Ishikawa (cell line): ENCODE measurements at regions not wholly inside any gene's neighbourhood (a gene's known extent, or its start where the extent isn't known, plus 50 kb on each side); places are given as distances from the start of the nearest gene placed in this dataset.

Experiments used
- CEBPB ChIP-seq: IDR thresholded peaks from 2 replicates; pipeline ENCODE4 v1.6.1; 2012
- CREB1 ChIP-seq: IDR thresholded peaks from 2 replicates; pipeline ENCODE4 v1.6.1; 2012; ENCODE audit warnings: low read depth
- EGR1 ChIP-seq: IDR thresholded peaks from 2 replicates; pipeline ENCODE4 v1.6.1; 2012
- EP300 ChIP-seq: IDR thresholded peaks from 2 replicates; pipeline ENCODE4 v1.6.1; 2012; ENCODE audit warnings: borderline replicate concordance
- FOXM1 ChIP-seq: IDR thresholded peaks from 2 replicates; pipeline ENCODE4 v1.6.1; 2012; ENCODE audit warnings: low read depth, borderline replicate concordance
- NFIC ChIP-seq: IDR thresholded peaks from 2 replicates; pipeline ENCODE4 v1.6.1; 2012
- RAD21 ChIP-seq: IDR thresholded peaks from 2 replicates; pipeline ENCODE4 v1.6.1; 2012; ENCODE audit warnings: low read depth
- TAF1 ChIP-seq: IDR thresholded peaks from 2 replicates; pipeline ENCODE4 v1.6.1; 2012; ENCODE audit warnings: low read depth, mild to moderate bottlenecking
- TCF12 ChIP-seq: IDR thresholded peaks from 2 replicates; pipeline ENCODE4 v1.6.1; 2012; ENCODE audit warnings: low read depth
- TEAD4 ChIP-seq: IDR thresholded peaks from 2 replicates; pipeline ENCODE4 v1.6.1; 2012
- YY1 ChIP-seq: IDR thresholded peaks from 2 replicates; pipeline ENCODE4 v1.6.1; 2012; ENCODE audit warnings: low read depth
- ZBTB7A ChIP-seq: IDR thresholded peaks from 2 replicates; pipeline ENCODE4 v1.6.1; 2012; ENCODE audit warnings: low read depth
- TF ChIP-seq, protein P1 (sequence below): IDR thresholded peaks from 2 replicates; pipeline ENCODE4 v1.6.1; 2012
- TF ChIP-seq, protein P2 (sequence below): IDR thresholded peaks from 2 replicates; pipeline ENCODE4 v1.6.1; 2012; ENCODE audit warnings: low read depth, mild to moderate bottlenecking
- TF ChIP-seq, protein P3 (sequence below): IDR thresholded peaks from 2 replicates; pipeline ENCODE4 v1.6.1; 2012

DNA sequence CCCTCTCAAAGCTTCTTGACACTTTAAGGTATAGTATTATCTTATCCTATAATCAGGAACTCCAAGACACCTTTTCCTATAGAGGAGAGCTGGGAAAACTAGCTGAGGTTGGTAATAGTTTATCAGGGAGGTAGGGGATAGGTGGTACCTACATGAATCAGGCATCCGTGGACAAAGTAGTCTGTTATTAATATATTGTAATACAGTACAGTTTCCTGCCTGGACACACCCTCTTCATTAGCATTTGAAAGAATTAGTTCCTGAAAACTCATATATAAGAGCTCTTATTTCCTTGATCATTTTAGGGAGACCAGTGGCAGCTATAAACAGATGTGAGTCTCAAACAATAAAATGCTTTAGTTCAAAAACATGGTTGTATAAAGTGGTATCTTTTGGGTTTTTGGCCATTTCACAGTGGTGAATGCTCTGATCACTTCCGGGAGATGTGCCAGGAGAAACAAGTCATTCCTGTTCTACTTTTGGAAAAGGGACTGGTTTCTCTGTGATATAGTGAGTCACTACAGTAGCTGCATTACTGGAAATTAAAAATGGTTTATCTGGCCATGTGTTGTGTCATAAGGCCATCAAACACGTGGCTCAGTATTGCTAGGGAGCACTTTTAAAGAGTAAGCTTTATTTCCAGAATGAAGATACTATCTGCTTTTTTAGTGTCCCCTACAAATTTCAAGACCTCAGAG is 98.1 kb downstream of the KLRB1 start:
- TF ChIP-seq RAD21: no peak
- TF ChIP-seq EGR1: no peak
- TF ChIP-seq NFIC: 0 out of 2 replicates have a peak, but pooled peaks have one; percentile 17
- no peak for TF ChIP-seq EP300
- TF ChIP-seq, protein P1, sequence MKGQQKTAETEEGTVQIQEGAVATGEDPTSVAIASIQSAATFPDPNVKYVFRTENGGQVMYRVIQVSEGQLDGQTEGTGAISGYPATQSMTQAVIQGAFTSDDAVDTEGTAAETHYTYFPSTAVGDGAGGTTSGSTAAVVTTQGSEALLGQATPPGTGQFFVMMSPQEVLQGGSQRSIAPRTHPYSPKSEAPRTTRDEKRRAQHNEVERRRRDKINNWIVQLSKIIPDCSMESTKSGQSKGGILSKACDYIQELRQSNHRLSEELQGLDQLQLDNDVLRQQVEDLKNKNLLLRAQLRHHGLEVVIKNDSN: no peak
- TF ChIP-seq CREB1: no peak

DNA sequence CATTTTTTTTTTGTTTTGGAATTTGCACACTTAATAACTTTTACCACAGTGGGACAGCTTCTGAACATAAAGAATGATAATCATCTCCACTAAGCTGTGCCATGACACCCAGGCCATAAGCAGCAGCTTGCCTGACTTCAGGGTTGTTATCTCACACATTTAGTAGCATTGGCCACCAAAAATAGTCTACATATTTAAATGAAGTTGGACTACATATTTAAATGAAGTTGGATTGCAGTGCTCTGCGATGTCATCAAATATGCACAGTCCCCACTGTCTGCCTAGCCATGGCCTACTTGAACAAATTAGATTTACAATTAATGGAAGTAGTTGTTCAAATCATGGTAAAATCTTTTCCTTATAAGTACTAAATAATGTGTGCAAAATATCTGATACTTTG is 101.0 kb downstream of the KLRB1 start:
- TF ChIP-seq, protein P2, sequence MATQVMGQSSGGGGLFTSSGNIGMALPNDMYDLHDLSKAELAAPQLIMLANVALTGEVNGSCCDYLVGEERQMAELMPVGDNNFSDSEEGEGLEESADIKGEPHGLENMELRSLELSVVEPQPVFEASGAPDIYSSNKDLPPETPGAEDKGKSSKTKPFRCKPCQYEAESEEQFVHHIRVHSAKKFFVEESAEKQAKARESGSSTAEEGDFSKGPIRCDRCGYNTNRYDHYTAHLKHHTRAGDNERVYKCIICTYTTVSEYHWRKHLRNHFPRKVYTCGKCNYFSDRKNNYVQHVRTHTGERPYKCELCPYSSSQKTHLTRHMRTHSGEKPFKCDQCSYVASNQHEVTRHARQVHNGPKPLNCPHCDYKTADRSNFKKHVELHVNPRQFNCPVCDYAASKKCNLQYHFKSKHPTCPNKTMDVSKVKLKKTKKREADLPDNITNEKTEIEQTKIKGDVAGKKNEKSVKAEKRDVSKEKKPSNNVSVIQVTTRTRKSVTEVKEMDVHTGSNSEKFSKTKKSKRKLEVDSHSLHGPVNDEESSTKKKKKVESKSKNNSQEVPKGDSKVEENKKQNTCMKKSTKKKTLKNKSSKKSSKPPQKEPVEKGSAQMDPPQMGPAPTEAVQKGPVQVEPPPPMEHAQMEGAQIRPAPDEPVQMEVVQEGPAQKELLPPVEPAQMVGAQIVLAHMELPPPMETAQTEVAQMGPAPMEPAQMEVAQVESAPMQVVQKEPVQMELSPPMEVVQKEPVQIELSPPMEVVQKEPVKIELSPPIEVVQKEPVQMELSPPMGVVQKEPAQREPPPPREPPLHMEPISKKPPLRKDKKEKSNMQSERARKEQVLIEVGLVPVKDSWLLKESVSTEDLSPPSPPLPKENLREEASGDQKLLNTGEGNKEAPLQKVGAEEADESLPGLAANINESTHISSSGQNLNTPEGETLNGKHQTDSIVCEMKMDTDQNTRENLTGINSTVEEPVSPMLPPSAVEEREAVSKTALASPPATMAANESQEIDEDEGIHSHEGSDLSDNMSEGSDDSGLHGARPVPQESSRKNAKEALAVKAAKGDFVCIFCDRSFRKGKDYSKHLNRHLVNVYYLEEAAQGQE: no peak
- no peak for TF ChIP-seq TCF12

DNA sequence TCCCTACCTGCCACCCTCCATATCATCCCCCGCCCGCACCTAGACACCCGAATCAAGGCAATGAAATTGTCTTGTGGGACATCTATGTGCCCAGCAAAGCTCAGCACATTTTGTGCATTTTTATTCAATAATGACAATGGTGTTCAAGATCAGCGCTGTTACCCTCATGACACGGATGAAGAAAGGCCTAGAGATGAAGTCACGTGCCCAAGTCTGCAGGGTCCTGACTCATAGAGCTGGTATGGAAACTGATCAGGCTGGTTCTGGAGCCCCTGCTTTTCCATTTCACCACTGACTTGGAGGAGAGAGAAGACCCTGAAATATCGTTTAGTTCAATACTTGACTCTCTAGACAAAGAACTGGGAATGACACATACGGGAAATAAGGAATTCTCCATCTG is 136.2 kb downstream of the KLRB1 start:
- TF ChIP-seq, protein P1: peak; percentile 75

DNA sequence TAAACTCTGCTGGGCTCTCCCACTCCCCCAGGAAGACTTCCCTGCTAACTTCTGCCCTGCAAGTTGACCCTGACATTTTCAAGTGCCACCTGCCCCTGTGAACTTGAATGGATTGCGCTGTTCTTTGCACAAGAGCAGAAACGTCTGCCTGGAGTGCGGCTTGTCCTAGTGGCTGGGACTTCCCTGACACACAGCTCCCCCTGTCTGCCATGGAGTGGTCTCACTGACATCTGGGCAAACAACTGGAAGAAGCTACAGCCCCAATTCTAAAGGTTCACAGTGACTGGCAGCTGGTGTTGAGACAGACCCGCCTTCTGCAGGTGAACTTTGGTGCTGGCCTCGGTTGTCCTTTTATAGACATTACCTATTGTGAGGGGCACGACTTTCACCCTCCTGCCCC is 138.7 kb downstream of the KLRB1 start:
- TF ChIP-seq RAD21: peak; percentile 30; the same call in 1 of the 2 replicates

DNA sequence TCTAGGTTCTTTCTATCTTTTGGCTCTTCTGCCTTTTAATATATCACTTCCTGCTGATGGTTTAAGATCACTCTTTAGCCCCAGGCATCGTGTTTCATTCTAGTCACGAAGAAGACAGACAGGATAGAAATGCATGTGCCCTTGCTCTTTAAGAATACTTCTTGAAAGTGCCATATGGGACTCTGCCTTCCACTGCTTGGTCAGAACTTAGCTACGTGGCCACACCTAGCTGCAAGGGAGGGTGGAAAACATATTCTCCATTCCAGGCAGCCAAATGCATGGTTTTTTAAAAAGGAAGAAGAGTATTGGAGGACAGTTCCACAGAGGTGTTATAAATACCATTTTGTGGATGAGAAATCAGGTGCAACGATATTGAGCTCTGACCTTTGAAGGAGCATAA is 143.3 kb downstream of the KLRB1 start:
- TF ChIP-seq, protein P3, sequence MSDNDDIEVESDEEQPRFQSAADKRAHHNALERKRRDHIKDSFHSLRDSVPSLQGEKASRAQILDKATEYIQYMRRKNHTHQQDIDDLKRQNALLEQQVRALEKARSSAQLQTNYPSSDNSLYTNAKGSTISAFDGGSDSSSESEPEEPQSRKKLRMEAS: no peak
- no peak for TF ChIP-seq CEBPB
- TF ChIP-seq, protein P1: no peak

DNA sequence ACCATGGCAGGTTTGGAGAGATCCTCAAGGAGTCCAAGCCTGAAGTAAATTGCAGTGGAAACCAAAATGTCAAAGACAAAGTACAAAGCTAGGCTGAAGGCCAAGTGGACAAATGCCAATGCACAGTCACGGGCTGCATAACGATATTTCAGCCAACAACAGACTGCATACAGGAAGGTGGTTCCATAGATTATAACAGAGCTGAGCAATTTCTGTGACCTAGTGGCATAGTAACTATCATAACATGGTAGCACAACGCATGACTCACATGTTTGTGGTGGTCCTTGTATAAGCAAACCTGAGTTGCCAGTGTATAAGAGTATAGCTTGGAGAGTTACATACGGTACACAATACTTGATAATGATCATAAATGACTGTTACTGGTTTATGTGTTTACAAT is 152.2 kb downstream of the KLRB1 start:
- TF ChIP-seq NFIC: peak; percentile 41; the same call in 1 of the 2 replicates

DNA sequence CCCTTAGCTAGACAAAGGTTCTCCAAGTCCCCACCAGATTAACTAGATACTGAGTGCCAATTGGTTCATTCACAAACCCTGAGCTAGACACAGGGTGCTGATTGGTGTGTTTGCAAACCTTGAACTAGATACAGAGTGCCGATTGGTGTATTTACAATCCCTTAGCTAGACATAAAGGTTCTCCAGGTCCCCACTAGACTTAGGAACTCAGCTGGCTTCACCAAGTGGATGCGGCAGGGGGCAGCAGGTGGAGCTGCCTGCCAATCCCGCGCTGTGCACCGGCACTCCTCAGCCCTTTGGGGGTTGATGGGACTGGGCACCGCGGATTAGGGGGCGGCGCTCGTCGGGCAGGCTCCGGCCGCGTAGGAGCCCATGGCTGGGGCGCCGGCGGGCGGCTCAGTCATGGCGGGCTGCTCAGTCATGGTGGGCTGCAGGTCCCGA is 157.6 kb downstream of the KLRB1 start:
- TF ChIP-seq RAD21: peak; percentile 27; the same call in 1 of the 2 replicates
- TF ChIP-seq YY1: peak; percentile 64; the same call in 1 of the 2 replicates
- TF ChIP-seq TCF12: peak; percentile 6; the same call in 1 of the 2 replicates
- TF ChIP-seq TAF1: peak; percentile 40; the same call in 1 of the 2 replicates

DNA sequence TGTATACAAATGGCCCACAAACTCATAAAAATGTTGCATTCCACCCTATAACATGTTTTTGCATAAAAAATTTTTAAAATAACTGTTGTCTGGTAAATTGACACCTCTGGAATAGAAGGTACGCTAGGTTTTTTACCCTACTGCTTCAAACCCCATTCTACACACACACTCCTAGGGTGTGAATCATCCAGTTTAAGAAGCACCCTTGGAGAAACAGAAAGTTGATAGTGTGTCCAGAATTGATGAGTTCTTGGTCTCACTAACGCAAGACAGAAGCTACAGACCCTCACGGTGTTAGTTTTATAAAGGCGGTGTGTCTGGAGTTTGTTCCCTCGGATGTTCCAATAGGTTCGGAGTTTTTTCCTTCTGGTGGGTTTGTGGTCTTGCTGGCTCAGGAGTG is 158.5 kb downstream of the KLRB1 start:
- TF ChIP-seq ZBTB7A (no peak), EP300 (no peak), CREB1 (no peak), EGR1 (no peak), TEAD4 (no peak), RAD21 (no peak), YY1 (no peak), NFIC (no peak), FOXM1 (no peak), CEBPB (no peak), TCF12 (no peak), TAF1 (no peak)
- TF ChIP-seq, protein P1: no peak
- TF ChIP-seq, protein P3: no peak
- TF ChIP-seq, protein P2: no peak
